SW480 (cell line): ENCODE measurements at regions not wholly inside any gene's neighbourhood (a gene's known extent, or its start where the extent isn't known, plus 50 kb on each side); places are given as distances from the start of the nearest gene placed in this dataset.
"Not testable (repeated sequence)": the region's sequence is repeated elsewhere in the genome, so short reads cannot be mapped to it uniquely, and the experiment has no call there.

ENCODE experiments used
- DNase-seq: peaks from one replicate; pipeline ENCODE4 v3.0.0-alpha.2; 2016; ENCODE audit warnings: low spot score

DNA sequence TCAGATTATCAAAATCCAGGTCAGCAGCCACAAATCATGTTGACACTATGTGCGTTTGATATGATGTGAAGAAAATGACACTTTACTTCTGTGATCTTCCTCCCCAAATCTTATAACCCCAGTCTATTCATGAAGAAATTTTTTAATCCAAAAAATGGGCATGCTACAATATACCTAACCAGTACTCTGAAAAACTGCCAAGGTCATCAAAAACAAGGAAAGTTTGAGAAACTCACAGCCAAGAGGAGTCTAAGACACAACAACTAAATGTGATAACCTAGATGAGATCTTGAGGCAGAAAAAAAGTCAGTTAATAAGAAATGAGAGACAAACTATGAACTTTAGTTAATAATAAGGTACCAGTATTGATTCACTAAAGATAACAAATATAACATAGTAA, 200.6 kb upstream of the IRAK1BP1 start:
- no peak for DNase-seq

DNA sequence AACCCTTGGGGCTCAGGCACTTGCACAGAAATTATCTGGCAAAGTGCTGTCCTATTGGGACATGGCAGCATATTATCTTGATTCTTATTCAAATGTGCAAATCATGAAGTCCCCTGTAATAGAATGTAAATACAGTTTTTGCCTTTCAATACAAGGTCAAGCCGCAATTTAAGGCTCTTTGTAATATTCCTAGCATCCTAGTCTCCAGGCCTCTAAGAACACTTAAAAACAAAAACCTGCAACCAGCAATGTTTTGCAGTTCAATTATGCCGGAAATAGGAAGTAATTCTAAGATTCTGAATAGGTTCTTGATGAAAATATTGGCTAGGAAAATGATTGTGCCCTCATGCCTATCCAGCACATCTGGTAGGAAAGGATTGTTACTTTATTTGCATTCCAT, 197.2 kb upstream of the IRAK1BP1 start:
- DNase-seq: no peak

DNA sequence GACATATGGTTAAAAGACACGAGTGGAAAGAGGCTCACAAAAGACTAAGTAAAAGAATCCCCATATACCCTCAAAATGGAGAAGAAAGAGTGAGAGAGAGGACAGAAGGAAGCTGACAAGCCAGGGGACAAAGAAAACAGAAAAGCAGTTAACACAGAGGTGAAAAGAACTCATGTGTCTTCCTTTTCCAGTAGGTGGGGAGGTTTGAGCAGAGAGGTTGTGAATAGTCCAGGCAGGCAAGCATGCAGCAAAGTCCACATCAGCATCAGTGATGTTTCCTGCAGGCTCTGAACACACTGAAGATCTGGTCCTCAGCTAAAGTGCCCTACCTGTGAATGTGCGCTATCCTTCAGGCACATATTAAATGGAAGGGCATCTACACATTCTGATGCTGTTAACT, 196.5 kb upstream of the IRAK1BP1 start:
- no peak for DNase-seq

DNA sequence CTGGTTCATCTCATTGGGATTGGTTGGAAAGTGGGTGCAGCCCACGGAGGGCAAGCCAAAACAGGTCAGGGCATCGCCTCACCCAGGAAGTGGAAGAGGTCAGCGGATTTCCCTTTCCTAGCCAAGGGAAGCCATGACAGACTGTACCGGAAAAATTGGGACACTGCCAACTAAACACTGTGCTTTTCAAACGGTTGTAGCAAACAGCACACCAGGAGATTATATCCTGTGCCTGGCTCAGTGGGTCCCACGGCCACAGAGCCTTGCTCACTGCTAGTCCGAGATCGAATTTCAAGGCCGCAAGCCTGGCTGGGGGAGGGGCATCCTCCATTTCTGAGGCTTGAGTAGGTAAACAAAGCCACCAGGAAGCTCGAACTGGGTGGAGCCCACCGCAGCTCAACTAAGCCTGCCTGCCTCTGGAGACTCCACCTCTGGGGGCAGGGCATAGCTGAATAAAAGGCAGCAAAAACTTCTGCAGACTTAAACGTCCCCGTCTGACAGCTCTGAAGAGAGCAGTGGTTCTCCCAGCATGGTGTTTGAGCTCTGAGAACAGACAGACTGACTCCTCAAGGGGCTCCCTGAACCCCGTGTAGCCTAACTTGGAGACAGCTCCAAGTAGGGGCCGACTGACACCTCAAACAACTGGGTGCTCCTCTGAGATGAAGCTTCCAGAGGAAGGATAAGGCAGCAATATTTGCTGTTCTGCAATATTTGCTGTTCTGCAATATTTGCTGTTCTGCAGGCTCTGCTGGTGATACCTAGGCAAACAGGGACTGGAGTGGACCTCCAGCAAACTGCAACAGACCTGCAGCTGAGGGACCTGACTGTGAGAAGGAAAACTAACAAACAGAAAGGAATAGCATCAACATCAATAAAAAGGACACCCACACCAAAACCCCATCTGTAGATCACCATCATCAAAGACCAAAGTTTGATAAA, 191.0 kb upstream of the IRAK1BP1 start:
- DNase-seq: not testable (repeated sequence)

DNA sequence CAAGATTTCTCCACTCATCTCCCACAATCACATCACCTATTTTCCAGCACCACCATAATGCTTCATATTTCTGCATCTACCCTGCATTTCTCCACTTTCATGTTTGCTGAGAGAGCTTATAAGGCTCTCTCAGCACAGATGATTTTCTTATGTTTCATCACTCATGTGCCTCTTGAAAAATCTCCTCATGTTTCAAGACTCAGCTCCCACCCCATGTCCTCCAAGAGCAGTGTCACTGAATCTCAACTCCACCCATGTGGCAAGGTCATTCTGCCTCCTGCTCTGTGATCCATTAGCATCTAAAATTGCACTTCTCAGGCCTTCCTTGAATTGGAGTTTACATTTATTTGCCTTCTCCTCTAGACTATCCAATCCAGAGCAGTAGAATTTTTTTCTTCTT, 178.7 kb upstream of the IRAK1BP1 start:
- DNase-seq: no peak

DNA sequence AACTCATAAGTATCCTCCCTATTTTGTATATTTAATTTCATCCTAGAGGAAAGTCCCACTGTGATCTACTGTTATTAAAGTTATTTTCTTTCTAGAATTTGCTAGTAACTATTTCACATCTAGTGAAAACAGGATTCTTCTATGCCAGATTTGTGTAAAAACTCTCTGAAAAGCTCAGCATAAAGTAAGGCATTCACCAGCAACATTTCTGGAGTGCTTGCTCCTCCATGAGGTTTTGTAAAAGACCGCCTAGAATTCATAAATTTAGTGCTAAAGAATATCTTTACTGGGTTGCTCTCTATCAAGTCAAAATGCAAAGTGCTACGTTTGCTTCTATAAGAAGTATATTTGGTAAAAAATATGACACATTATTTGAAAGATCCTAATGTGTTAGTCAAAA, 173.5 kb upstream of the IRAK1BP1 start:
- DNase-seq: no peak

DNA sequence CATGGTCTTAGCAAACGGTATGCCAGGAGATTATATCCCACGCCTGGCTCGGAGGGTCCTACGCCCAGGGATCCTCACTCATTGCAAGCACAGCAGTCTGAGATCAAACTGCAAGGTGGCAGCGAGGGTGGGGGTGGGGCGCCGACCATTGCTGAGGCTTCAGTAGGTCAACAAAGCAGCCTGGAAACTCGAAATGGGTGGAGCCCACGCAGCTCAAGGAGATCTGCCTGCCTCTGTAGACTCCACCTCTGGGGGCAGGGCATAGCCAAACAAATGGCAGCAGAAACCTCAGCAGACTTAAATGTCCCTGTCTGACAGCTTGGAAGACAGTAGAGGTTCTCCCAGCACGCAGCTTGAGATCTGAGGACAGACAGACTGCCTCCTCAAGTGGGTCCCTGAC, 172.7 kb upstream of the IRAK1BP1 start:
- not testable (repeated sequence) for DNase-seq

DNA sequence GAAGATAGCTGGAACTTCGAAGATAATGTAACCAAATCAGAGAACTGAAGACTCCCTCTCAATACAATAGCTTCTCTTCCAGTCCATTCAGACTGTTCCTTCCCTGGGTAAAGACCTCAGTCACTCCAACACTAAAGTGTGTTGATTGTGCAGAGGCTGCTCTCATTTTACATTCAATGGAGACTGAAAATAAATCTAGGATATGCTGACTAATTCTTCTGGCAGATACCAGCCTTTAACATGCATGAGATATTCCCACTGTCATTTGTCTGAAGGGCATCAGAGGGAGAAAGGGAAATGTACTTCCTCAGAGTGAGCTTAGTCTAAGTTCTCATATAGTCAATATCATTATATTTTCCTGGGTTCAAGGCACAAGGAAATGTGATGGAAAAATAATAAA, 166.4 kb upstream of the IRAK1BP1 start:
- DNase-seq: no peak

DNA sequence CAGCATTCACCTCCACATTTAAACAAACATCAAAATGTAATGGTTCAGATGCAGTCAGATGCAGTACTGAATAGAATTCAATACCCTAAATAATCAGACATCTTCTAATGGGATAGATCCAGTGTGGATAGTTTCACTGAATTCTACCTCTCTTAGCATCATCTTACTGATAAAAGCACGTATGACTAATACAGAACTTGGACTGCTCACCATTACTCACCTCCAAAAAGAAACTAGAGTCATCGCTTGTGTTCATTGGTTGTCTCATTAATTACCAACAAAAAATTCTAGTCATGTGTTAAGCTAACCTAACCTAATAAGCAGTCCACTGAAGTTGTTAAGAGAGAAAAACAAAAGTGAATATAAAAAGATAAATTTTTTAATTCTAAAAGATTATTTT, 165.9 kb upstream of the IRAK1BP1 start:
- DNase-seq: no peak

DNA sequence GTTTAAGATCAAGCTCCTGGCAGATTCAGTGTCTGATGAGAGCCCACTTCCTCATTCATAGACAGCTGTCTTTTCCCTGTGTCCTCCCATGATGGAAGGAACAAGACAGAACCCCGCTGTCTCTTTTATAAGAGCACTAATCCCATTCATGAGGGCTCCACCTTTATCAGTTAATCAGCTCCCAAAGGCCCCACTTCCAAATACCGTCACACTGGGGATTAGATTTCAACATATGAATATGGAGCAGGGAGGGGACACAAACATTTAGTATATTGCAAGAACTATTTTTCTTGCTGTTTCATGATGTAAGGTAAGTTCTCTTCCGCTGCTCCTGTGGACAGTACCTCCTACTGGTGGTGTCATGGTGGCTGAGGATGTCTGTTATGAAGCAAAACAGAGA, 158.3 kb upstream of the IRAK1BP1 start:
- DNase-seq: no peak

DNA sequence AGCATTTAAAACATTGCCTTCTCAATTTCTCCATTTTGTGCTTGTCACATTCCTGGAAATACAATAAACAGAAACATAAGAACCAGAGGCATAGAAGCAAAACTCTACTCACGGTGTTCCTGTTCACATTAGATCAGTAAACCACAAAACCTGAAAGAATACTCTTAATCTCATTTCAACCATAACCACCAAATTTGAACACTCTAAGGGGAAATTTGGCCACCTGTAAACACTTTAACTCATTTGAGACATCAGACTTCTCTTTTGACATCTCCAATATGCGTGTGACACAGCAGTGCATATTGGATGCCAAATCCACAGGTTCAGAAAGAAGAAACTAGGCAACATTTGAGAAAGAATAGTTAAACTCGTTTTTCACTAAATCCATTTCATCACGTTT, 153.8 kb upstream of the IRAK1BP1 start:
- no peak for DNase-seq

DNA sequence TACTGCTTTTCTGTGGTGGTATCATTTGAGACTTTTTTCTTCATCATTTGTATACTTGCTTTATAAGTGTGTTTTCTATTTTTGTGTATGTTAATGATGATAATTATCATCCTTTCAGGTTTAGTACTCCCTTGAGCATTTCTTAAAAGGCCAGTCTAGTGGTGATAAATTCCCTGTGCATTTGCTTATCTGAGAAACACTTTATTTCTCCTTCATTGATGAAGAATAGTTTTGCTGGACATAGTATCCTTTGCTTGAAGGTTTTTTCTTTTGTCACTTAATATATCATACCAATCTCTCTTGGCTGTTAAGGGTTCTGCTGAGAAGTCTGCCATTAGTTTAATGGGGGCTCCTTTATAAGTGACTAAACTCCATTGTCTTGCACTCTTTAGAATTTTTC, 123.2 kb upstream of the IRAK1BP1 start:
- no peak for DNase-seq

DNA sequence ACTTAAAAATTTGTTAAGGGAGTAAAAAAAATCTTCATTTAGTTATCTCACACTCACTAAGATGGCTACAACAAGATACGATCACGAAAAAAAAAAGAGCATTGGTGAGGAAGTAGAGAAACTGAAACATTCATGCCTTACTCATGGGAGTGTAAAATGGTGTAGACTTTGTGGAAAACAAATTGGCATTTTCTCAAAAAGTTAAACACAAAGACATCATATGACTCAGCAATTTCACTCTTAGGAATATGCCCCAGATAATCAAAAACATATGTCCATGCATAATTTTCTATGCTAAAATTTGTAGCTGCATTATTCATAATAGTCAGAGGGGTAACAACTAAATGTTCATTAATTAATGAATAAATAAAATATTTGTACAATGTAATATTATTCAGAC, 120.9 kb upstream of the IRAK1BP1 start:
- no peak for DNase-seq

DNA sequence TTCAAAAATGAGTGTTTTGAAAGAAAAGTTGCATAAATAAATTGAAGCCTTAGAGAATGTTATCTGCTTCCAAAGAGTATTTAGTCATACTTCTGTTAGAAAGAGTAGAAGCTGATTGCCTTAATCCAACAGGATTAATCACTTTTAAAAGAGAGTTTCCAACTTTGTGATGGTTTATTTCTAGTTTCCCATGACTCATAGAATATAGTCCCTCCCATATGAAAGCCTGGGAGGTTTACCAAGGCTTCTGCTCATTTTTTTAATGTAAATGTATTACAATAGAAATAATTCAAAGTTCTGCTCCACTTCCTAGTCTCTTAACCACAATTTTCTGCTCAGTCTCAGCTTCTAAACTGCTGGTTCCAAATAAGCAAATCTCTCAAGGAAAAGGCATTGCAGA, 118.0 kb upstream of the IRAK1BP1 start:
- no peak for DNase-seq

DNA sequence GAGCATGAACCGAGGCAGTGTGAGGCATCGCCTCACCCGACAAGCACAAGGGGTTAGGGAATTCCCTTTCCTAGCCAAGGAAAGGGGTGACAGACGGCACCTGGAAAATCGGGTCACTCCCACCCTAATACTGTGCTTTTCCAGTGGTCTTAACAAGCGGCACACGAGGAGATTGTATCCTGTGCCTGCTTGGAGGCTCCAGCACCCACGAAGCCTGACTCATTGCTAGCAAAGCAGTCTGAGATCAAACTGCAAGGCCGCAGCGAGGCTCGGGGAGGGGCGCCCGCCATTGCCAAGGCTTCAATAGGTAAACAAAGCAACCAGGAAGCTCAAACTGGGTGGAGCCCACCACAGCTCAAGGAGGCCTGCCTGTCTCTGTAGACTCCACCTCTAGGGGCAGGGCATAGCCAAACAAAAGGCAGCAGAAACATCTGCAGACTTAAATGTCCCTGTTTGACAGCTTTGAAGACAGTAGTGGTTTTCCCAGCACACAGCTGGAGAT, 109.0 kb upstream of the IRAK1BP1 start:
- DNase-seq: not testable (repeated sequence)

DNA sequence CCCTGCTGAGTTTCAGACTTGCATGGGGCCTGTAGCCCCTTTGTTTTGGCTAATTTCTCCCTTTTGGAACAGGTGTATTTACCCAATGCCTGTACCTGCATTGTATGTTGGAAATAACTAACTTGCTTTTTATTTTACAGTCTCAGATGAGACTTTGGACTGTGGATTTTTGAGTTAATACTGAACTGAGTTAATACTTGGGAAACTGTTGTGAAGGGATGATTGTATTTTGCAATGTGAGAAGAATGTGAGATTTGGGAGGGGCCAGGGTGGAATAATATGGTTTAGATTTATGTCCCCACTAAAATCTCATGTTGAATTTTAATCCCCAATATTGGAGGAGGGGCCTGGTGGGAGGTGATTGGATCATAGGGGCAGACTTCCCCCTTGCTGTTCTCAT, 99.1 kb upstream of the IRAK1BP1 start:
- DNase-seq: no peak

DNA sequence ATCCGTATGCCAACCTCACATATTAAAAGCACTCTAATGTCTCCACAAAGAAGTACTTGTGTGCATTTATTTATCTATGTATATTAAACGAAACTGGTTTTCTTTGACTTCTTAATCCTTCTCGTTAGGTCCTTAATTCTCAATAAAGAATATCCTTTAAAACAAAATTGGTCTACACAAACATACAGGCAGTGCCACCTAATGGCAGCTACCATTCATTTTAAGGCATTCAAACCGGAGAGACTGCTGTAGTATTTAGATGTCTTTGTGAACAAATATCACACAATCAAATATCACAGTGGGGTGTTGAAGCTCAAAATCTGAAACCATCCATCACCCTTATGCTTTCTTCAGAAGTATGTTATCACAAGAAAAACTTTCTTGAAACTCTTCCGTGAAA, 96.6 kb upstream of the IRAK1BP1 start:
- no peak for DNase-seq

DNA sequence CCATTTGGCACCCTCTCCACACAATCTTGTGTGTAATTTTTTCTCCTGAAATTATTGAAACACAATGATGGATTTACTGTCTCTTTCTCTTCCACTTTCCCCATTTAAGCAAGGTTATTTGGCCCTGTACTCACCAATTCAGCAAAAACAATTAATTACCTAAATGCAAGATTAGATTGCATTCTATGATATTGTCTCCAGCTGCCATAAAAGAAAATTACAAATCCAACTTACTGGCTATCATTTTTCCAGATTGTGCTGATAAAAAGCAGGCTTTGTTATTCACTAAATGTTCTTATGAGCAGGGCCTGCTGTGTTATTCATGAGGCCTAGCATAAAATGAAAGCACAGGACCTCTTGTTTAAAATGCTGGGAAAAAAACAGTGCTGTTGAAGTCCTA, 95.8 kb upstream of the IRAK1BP1 start:
- no peak for DNase-seq

DNA sequence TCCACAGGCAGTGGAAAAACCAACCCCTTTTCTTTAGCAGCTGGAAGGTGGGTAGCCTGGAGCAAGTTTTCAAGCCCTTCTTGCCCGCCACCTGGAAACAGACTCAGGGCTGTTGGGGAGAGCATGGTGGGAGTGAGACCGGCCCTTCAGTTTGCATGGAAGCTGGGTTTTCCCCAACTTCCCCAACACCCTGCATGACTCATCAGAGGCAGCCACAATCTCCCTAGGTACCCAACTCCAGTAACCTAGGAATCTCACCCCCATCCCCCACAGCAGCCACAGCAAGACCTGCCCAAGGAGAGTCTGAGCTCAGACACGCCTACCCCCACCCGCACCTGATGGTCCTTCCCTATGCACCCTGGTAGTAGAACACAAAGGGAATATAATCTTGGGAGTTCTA, 86.3 kb upstream of the IRAK1BP1 start:
- peak; percentile 3 for DNase-seq

DNA sequence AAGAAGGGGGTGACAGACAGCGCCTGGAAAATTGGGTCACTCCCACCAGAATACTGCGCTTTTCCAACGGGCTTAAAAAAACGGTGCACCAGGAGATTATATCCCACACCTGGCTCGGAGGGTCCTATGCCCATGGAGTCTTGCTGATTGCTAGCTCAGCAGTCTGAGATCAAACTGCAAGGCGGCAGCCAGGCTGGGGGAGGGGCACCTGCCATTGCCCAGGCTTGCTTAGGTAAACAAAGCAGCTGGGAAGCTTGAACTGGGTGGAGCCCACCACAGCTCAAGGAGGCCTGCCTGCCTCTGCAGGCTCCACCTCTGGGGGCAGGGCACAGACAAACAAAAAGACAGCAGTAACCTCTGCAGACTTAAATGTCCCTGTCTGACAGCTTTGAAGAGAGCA, 84.0 kb upstream of the IRAK1BP1 start:
- not testable (repeated sequence) for DNase-seq

DNA sequence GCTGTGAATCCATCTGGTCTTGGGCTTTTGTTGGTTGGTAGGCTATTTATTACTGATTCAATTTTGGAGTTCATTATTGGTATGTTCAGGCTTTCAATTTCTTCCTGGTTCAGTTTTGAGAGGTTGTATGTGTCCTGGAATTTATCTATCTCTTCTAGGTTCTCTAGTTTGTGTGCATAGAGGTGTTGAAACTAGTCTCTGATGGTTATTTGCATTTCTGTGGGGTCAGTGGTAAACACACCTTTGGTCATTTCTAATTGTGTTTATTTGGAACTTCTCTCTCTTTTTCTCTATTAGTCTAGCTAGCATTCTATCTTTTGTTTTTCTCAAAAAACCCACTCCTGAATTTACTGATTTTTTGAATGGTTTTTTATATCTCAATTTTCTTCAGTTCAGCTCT, 70.1 kb upstream of the IRAK1BP1 start:
- DNase-seq: no peak

DNA sequence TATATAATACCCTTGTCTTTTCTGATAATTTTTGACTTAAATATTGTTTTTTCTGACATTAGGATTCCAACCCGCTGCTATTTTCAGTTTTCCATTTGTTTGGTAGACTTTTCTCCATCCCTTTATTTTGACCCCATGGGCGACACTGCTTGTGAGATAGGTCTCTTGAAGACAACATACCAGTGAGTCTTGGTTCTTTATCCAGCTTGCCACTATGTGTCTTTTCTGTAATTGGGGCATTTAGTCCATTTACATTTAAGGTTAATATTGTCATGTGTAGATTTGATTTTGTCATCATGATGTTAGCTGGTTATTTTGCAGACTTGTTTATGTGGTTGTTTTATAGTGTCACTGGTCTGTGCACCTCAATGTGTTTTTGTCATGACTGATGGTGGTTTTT, 67.7 kb upstream of the IRAK1BP1 start:
- DNase-seq: no peak

DNA sequence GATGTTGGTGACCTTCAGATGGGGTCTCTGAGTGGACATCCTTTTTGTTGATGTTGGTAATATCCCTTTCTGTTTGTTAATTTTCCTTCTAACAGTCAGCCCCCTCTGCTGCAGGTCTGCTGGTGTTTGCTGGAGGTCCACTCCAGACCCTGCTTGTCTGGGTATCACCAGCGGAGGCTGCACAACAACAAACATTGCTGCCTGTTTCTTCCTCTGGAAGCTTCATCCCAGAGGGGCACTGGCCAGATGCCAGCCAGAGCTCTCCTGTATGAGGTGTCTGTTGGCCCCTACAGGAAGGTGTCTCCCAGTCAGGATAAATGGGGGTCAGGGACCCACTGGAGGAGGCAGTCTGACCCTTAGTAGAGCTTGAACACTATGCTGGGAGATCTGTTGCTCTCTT, 60.6 kb upstream of the IRAK1BP1 start:
- not testable (repeated sequence) for DNase-seq
